A549 (cell line): ENCODE measurements at regions not wholly inside any gene's neighbourhood (a gene's known extent, or its start where the extent isn't known, plus 50 kb on each side); places are given as distances from the start of the nearest gene placed in this dataset.

ENCODE experiments used
- ATAC-seq, 2 experiments: fragments of 200-7000 bp in 1 of 2; fragments of >200 bp in 1 of 2; cut with Nextera tagmentation in 1 of 2; cut with Tn5 transposase in 1 of 2; 3 replicates each; pipeline versions ENCODE4 v1.8.0 to v1.9.1; 2018 to 2020; ENCODE audit warnings: mild to moderate bottlenecking in 1 of 2, moderate library complexity in 1 of 2
- CTCF ChIA-PET: fragments of 300-600 bp; sonication (Branson Sonifier 250); formaldehyde crosslinking; extraction: SDS; loops from one replicate; lab custom pipeline; 2021; ENCODE audit warnings: antibody characterized with exemption, inconsistent platforms; lab: Yijun Ruan, JAX
- POLR2A ChIA-PET: fragments of 350-600 bp; formaldehyde crosslinking; extraction: SDS; loops from one replicate; lab custom pipeline; 2021; ENCODE audit warnings: antibody characterized with exemption, inconsistent platforms; lab: Yijun Ruan, JAX
- DNase-seq, 2 experiments: peaks; one replicate each; pipeline versions ENCODE4 v3.0.0 to v3.0.0-alpha.2; 2011 to 2016; ENCODE audit warnings: low read depth in 1 of 2, low spot score in 1 of 2
- FAIRE-seq: peaks from 2 replicates; lab custom pipeline; 2011; peaks lifted over from hg19 to GRCh38; lab: Jason Lieb, UNC
- H3K27ac ChIP-seq, 2 experiments: fragments of >200 bp; sonication (Bioruptor Twin); formaldehyde crosslinking; 3 replicates each; pipeline ENCODE4 v1.5.1; 2016 to 2017
- H3K4me1 ChIP-seq: fragments of >200 bp; sonication (Bioruptor Twin); formaldehyde crosslinking; 3 replicates; pipeline ENCODE4 v1.6.1; 2016
- H3K4me2 ChIP-seq: fragments of >200 bp; sonication (Bioruptor Twin); formaldehyde crosslinking; 3 replicates; pipeline ENCODE4 v1.6.1; 2016
- H3K4me3 ChIP-seq: fragments of >200 bp; sonication (Bioruptor Twin); formaldehyde crosslinking; 3 replicates; pipeline ENCODE4 v1.5.1; 2016
- H3K9me3 ChIP-seq: fragments of >200 bp; sonication (Bioruptor Twin); formaldehyde crosslinking; 3 replicates; pipeline ENCODE4 v1.6.1; 2016
- BHLHE40 ChIP-seq: IDR thresholded peaks from 2 replicates; pipeline ENCODE4 v1.6.1; 2012; ENCODE audit warnings: low read depth, low read length, inconsistent platforms
- EP300 ChIP-seq, 2 experiments: fragments of >200 bp; sonication (Bioruptor Twin); formaldehyde crosslinking; IDR thresholded peaks; 2 replicates in 1 of 2; 3 replicates in 1 of 2; pipeline ENCODE4 v1.6.1; 2016 to 2017
- FOXS1 ChIP-seq: fragments of 250-450 bp; sonication (Bioruptor Pico); IDR thresholded peaks from 2 replicates; pipeline ENCODE4 v1.5.0; 2020; ENCODE audit warnings: mild to moderate bottlenecking, moderate library complexity
- GATA3 ChIP-seq: IDR thresholded peaks from 2 replicates; pipeline ENCODE4 v1.6.1; 2012; ENCODE audit warnings: borderline replicate concordance
- JUN ChIP-seq, 2 experiments: fragments of >200 bp; sonication (Bioruptor Twin); formaldehyde crosslinking; IDR thresholded peaks; 2 replicates in 1 of 2; 3 replicates in 1 of 2; pipeline ENCODE4 v1.6.1; 2016 to 2017
- MAFK ChIP-seq: fragments of 450-650 bp; IDR thresholded peaks from 2 replicates; pipeline ENCODE4 v1.6.1; 2014; ENCODE audit not compliant: partially characterized antibody
- NPAS2 ChIP-seq: fragments of 250-450 bp; sonication (Bioruptor Pico); IDR thresholded peaks from 2 replicates; pipeline ENCODE4 v1.8.0; 2022; ENCODE audit warnings: mild to moderate bottlenecking, moderate library complexity, borderline replicate concordance
- POLR2A ChIP-seq: IDR thresholded peaks from 2 replicates; pipeline ENCODE4 v1.6.1; 2012; ENCODE audit warnings: mild to moderate bottlenecking, low read length
- RAD21 ChIP-seq, 2 experiments: fragments of >200 bp in 1 of 2; sonication (Bioruptor Twin) in 1 of 2; formaldehyde crosslinking in 1 of 2; IDR thresholded peaks in 1 of 2; conservative IDR thresholded peaks in 1 of 2; 2 replicates in 1 of 2; 3 replicates in 1 of 2; pipeline ENCODE4 v1.6.1; 2012 to 2018; ENCODE audit warnings: inconsistent platforms in 1 of 2
- RARB ChIP-seq: fragments of 250-450 bp; sonication (Bioruptor Pico); IDR thresholded peaks from 2 replicates; pipeline ENCODE4 v1.8.0; 2021; ENCODE audit warnings: mild to moderate bottlenecking, moderate library complexity
- SMC3 ChIP-seq: fragments of >200 bp; sonication (Bioruptor Twin); formaldehyde crosslinking; IDR thresholded peaks from 3 replicates; pipeline ENCODE4 v1.6.1; 2018; ENCODE audit warnings: inconsistent platforms
- TFCP2L1 ChIP-seq: fragments of 250-450 bp; sonication (Bioruptor Pico); IDR thresholded peaks from 2 replicates; pipeline ENCODE4 v1.5.0; 2021; ENCODE audit warnings: mild to moderate bottlenecking
- ZSCAN20 ChIP-seq: fragments of 250-450 bp; sonication (Bioruptor Pico); IDR thresholded peaks from 2 replicates; pipeline ENCODE4 v1.8.0; 2022; ENCODE audit warnings: mild to moderate bottlenecking, moderate library complexity
- WGBS: methylation state at CpG from one replicate; pipeline ENCODE4 v1.1.6; 2017; ENCODE audit errors: missing lambda C conversion rate; 5-methylcytosine and 5-hydroxymethylcytosine counted together
- TF ChIP-seq, protein P1 (sequence below): fragments of >200 bp; sonication (Bioruptor Twin); formaldehyde crosslinking; IDR thresholded peaks from 3 replicates; pipeline ENCODE4 v1.6.1; 2016
- TF ChIP-seq, protein P2 (sequence below): fragments of >200 bp; sonication (Bioruptor Twin); formaldehyde crosslinking; IDR thresholded peaks from 2 replicates; pipeline ENCODE4 v1.6.1; 2016
- TF ChIP-seq, protein P3 (sequence below): fragments of 200-600 bp; sonication (generic); IDR thresholded peaks from 2 replicates; pipeline ENCODE4 v1.6.1; 2016; ENCODE audit warnings: antibody characterized with exemption, mild to moderate bottlenecking, moderate library complexity

DNA sequence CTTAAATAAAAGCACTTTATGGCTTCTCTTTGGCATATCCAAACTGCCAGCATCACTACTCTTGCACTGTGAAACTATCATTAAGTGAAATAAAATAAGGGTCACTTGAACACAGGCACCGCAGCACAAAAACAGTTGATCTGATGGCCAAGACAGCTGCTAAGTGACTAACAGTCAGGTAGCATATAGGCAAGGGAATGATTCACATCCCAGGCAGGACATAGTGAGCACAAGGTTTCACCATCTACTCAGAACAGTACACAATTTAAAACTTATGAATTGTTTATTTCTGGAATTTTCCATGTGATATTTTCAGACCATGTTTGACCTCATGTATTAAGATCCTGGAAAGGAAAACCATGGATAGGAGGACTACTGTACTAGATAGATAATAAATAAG lies 214.2 kb downstream of the MREG start:
- ATAC-seq: no peak
- POLR2A ChIA-PET: no interaction called here
- no peak for TF ChIP-seq RARB
- TF ChIP-seq MAFK: no peak
- no peak for TF ChIP-seq SMC3
- no peak for TF ChIP-seq BHLHE40
- TF ChIP-seq GATA3: no peak
- TF ChIP-seq NPAS2 (CRISPR knock-in tag): no peak
- no peak for TF ChIP-seq ZSCAN20 (CRISPR knock-in tag)
- TF ChIP-seq, all 56 proteins: peak for 0
- WGBS: 85% methylated on average over 1 of the region's 1 CpG
- H3K4me2 ChIP-seq: no peak overlapping the region
- DNase-seq (no peak), FAIRE-seq (no peak)
- no peak overlapping the region for H3K4me3 ChIP-seq
- peaks cover 29% of the 10 kb centered on the region for H3K4me1 ChIP-seq
- CTCF ChIA-PET: no interaction called here
- H3K27ac ChIP-seq: peak overlapping the region; percentile 9 to 43; a peak in 1 of 6 replicates
- H3K9me3 ChIP-seq: peaks cover 11% of the 10 kb centered on the region; the same call in 2 of the 3 replicates

DNA sequence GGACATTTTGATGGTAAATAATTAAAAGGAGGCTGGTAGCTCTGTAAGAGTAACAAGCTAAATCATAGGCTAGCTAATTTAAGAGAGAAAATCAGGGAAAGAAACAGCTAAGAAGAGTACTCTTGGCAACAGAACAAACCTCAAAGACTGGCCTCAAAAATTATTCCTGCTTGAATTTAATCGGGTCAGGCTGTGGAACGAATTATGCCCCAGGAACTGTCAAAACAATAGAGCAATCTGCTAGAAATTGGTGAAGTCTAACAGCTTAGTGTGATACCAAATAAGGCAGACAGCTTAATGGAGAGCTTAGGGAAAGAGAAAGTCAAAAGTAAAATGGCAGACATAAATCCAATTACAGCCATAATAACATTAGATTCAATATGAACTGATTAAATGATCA lies 215.7 kb downstream of the MREG start:
- Histone ChIP-seq H3K4me2 (no peak overlapping the region), H3K4me1 (peaks cover 43% of the 10 kb centered on the region), H3K4me3 (no peak overlapping the region), H3K27ac (no peak overlapping the region; a peak in 1 of 6 replicates), H3K9me3 (peaks cover 11% of the 10 kb centered on the region; the same call in 2 of the 3 replicates)
- no peak for FAIRE-seq
- ATAC-seq: no peak
- ChIA-PET CTCF (no interaction called here), POLR2A (no interaction called here)
- 96% methylated on average over 2 of the region's 2 CpGs for WGBS
- no peak for DNase-seq
- TF ChIP-seq GATA3: no peak
- no peak for TF ChIP-seq JUN (IDR thresholded peaks at IDR 0.05)
- TF ChIP-seq, protein P1, sequence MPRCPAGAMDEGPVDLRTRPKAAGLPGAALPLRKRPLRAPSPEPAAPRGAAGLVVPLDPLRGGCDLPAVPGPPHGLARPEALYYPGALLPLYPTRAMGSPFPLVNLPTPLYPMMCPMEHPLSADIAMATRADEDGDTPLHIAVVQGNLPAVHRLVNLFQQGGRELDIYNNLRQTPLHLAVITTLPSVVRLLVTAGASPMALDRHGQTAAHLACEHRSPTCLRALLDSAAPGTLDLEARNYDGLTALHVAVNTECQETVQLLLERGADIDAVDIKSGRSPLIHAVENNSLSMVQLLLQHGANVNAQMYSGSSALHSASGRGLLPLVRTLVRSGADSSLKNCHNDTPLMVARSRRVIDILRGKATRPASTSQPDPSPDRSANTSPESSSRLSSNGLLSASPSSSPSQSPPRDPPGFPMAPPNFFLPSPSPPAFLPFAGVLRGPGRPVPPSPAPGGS: no peak
- TF ChIP-seq FOXS1 (CRISPR knock-in tag): no peak
- TF ChIP-seq, all 56 proteins: peak for 0

DNA sequence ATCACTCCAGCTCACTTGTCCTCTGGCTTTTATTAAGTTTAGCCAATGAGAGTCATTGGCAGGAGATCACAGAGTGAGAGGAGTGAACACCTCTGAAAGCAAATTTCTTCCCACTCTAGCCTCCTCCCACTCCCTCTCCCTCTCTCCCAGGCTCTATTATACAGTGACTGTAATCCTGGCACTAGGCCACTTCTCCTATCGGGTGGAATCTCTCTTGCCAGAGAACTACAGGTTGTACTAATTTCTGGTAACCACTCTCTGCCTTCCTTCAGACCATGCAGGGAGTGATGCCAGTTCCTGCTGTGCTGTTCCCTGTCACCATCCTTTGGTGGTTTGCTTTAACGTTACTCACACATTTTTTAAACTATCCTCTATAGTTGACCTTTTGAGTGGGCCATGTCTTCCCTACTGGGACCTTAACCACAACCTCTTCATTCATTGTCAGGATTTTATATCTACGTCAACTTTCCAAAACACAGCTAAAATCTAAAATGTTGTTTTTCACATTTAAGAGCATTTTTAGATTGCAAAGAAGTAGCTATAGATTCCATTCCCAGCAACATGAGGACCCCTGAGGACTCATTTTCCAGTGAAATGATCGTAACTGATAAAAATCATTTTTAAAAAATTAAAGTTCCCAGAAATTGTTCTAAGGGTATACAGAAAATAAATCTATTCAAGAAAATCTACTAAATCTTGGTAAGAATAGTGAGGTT lies 217.1 kb downstream of the MREG start:
- DNase-seq: no peak
- H3K4me2 ChIP-seq: peak overlapping the region; percentile 0; the same call in 1 of the 3 replicates

More for the DNA sequence above, 217.1 kb downstream of the MREG start:
- ChIA-PET POLR2A (no interaction called here), CTCF (interaction anchor here (2.8 kb wide), 1 partner anchor 10 kb away, joined by 7 read pairs; no protein-coding TSS in a partner anchor)
- FAIRE-seq: no peak
- TF ChIP-seq TFCP2L1 (CRISPR knock-in tag) (no peak), RAD21 (conservative IDR thresholded peaks at IDR 0.05 in 1 of 2, IDR thresholded peaks at IDR 0.05 in 1 of 2) (no peak), MAFK (no peak), POLR2A (no peak), EP300 (IDR thresholded peaks at IDR 0.05) (no peak)
- TF ChIP-seq, protein P2, sequence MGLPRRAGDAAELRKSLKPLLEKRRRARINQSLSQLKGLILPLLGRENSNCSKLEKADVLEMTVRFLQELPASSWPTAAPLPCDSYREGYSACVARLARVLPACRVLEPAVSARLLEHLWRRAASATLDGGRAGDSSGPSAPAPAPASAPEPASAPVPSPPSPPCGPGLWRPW: no peak
- TF ChIP-seq, protein P3, sequence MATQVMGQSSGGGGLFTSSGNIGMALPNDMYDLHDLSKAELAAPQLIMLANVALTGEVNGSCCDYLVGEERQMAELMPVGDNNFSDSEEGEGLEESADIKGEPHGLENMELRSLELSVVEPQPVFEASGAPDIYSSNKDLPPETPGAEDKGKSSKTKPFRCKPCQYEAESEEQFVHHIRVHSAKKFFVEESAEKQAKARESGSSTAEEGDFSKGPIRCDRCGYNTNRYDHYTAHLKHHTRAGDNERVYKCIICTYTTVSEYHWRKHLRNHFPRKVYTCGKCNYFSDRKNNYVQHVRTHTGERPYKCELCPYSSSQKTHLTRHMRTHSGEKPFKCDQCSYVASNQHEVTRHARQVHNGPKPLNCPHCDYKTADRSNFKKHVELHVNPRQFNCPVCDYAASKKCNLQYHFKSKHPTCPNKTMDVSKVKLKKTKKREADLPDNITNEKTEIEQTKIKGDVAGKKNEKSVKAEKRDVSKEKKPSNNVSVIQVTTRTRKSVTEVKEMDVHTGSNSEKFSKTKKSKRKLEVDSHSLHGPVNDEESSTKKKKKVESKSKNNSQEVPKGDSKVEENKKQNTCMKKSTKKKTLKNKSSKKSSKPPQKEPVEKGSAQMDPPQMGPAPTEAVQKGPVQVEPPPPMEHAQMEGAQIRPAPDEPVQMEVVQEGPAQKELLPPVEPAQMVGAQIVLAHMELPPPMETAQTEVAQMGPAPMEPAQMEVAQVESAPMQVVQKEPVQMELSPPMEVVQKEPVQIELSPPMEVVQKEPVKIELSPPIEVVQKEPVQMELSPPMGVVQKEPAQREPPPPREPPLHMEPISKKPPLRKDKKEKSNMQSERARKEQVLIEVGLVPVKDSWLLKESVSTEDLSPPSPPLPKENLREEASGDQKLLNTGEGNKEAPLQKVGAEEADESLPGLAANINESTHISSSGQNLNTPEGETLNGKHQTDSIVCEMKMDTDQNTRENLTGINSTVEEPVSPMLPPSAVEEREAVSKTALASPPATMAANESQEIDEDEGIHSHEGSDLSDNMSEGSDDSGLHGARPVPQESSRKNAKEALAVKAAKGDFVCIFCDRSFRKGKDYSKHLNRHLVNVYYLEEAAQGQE: no peak
- peaks cover 48% of the 10 kb centered on the region for H3K4me1 ChIP-seq
- peaks cover 2% of the 10 kb centered on the region; the same call in 1 of the 3 replicates for H3K9me3 ChIP-seq
- 67% methylated on average over 4 of the region's 4 CpGs for WGBS
- H3K4me3 ChIP-seq: no peak overlapping the region
- peak overlapping the region; percentile 79 to 83; a peak in 5 of 6 replicates for H3K27ac ChIP-seq
- ATAC-seq: no peak
